NCI-H1092 (cell line): ENCODE measurements at regions not wholly inside any gene's neighbourhood (a gene's known extent, or its start where the extent isn't known, plus 50 kb on each side); places are given as distances from the start of the nearest gene placed in this dataset.

Experiments used
- DNase-seq: peaks from one replicate; lab custom pipeline; 2025; lab: John Stamatoyannopoulos, UW

DNA sequence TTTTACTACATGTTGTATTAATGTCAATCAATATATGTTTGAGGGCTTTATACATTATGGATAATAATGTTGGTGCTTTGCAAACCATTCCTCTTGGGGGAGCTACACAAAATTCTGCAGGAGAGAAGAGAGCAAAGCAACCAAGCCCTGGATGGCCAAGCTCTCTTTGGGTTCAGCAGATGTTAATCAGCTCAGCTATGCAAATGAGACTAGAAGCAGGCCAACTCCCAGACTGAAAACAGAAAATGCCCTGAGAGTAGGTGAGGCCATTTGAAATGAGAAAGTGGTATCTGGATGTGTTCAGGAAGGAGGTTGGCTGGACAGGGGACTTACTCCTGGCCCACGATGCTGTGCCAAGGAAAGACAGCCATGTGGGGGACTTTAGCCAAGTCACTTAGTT is 387.0 kb downstream of the BCOR start:
- DNase-seq, result no peak

GRCh38 chrX:39714471-39714870 is 383.3 kb downstream of the BCOR start:
- DNase-seq, result no peak

- no peak for DNase-seq
Measured at GRCh38 chrX:39716401-39716800, 381.4 kb downstream of the BCOR start.

GRCh38 chrX:39716802-39717540 is 380.8 kb downstream of the BCOR start:
- no peak for DNase-seq

- no peak for DNase-seq
Measured at GRCh38 chrX:39718981-39719380, 378.8 kb downstream of the BCOR start.

DNA sequence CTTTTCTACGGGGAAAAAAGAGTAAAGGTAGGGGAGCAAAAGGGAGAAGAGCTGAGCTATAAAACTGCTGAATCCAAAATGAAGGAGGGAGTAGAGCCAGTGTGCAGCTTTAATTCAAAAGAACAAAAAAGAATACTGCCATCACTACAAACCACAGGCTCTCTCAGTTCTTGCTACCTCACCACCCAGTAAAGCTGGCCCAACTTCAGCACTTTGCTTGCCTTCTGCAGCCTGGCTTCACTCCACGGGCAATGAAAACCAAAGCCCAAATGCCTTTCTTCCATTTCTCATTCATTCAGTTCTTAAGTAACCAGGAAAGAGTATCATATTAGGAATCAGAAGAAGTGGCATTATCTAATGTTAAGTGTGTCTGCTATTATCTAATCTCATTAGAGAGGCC is 376.8 kb downstream of the BCOR start:
- DNase-seq, result no peak

DNA sequence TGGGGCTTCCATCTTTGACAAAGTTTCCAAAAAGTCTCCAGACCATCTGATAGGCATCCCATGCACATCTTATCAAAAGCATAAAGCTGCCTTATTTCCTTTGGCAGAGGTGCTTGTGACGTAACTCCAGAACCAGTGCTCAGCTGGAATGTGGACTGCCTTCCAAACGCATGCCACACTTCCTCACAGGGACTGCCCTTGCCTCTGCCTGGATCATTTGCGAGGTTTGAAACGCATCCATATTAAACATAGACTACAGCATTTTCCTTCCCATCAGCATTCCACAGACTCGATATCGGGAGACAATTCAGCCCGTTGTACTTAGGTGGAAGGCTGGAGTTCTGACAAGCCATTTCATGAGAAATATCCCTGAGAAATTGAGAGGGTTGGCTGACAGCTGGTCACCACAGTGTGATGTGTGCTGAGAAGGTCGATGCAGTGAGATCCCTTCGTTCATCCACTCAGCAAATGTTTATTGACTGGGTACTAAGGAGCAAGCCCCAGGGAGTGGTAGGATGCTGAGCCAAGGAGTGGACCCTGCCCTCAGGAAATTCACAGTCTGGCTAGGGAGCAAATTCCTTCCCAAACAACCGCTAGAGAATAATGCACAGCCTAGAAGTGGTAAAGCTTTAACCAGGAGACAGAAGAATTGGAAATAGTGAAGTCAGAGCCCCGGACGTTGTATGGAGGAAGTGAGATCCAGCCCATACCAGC is 376.0 kb downstream of the BCOR start:
- DNase-seq, result no peak

GRCh38 chrX:39724544-39724943 is 373.2 kb downstream of the BCOR start:
- no peak for DNase-seq

- DNase-seq, result no peak
Measured at GRCh38 chrX:39725114-39725513, 372.6 kb downstream of the BCOR start.

- DNase-seq, result no peak
Measured at GRCh38 chrX:39725928-39726619, 371.7 kb downstream of the BCOR start.

DNA sequence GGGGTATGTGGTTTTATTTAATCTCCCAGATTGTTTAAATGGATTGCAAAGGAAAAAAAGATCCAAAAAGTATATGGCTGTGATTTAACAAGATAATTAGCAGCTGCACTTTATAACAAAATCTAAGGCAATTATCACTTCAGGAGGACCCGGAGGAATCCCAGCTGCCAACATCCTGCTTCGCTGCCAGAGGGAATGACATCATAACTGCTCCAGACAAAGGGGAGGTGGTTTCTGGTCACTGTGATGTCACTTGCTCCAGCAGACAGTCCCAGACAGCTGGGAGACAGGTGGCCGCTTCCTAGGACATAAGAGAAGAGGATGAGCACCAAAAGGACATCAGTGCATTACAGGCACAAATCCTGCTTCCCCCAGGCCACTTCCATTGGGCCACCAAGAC is 371.0 kb downstream of the BCOR start:
- DNase-seq, result no peak

GRCh38 chrX:39728025-39728424 is 369.7 kb downstream of the BCOR start:
- DNase-seq, result no peak

DNA sequence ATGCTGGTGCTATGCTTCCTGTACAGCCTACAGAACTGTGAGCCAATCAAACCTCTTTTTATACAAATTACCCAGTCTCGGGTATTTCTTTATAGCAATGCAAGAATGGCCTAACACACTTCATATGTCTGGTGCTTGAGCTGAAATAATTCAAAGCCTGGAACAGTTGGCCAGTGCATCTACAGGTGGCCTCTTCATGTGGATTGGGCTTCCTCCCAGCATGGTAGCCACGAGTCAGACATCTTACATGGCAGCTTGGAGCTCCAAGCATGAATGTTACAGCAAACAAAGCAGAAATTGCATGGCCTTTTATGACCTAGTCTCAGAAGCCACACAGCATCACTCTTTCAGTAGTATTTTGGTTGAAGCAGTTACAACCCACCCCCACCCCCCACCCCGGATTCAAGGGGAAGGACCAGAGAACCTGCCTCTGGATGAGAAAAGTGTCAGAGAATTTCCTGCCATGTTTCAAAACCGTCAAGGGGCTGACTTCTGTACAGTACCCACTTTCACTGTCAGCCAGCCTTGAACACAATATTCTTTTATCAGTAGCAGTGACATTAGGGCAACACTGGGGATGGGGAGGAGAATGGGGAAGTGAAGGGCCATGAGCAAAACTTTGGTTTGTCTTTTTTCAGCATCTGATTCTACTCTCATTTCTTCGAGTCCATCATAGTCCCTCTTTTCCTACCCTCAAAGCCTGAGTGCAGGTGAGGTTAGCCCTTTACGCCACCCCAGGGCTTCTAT is 368.7 kb downstream of the BCOR start:
- no peak for DNase-seq

GRCh38 chrX:39729981-39730661 is 367.6 kb downstream of the BCOR start:
- no peak for DNase-seq

DNA sequence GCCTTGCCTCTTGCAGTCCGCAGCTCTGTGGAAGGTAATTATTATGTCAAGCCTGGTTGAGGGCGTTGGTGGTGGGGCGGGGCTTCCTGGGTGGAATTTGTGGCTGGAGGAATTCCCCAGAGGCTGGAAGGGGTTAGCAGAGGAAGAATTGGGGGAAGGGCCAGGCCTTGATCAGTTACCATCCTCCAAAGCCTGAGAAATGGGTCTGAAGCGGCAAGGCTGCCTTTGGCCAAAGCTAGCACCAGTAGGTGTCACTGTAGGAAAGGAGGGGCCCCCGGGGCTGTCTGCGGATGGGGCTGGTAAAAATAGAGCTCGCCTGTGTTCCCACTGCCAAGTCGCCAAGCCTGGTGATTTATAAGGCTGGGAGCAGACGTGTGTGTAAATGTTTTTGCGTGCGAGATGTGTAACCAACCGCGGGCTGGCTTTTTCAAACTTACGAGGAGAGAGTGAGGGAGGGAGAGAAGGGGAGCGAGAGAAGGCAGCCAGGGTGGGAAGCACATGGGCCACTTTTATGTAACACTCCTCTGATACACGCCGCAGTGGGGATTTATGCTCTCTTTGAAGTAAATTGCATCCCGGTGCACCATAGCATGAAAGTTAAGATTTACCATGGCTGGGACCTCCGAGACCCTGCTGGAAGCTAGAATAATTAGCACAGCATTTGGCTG is 367.0 kb downstream of the BCOR start:
- no peak for DNase-seq

DNA sequence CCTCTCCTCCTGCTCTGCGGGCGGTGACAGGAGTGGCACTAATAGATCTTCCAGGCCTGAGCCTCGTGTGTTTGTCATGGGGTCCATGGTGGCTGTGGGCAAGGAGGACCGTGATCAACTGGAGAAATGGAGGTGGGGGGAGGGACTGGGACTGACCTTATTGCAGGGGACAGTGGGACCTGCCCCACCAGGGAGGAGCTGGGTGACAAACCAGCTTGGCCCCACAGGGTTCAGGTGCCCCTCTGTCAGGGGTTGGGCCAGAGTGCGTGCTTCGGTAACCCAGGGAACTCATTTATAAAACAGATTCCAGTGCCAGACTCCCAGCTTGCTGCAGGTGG is 366.5 kb downstream of the BCOR start:
- no peak for DNase-seq

DNA sequence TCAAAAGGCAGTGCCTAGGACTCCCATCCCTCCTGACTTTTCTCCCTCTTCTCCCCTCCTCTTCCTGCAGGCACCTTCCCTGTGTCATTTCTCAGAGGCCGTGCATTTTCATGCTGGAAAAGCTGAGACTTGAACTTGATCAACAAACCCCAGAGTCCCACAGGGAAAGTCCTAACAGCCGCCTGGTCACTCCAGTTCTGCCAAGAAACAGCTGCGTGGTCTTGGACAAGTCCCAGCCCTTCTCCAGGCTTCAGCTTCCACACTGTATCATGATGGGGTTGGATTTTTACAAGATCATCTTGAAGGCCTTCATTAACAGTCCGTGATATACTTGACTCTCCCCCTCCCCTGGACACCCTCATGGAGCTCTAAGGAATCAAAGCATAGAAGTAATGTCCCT is 366.0 kb downstream of the BCOR start:
- DNase-seq, result no peak

- no peak for DNase-seq
Measured at GRCh38 chrX:39733745-39734144, 364.0 kb downstream of the BCOR start.

GRCh38 chrX:39734174-39734776 is 363.5 kb downstream of the BCOR start:
- no peak for DNase-seq

GRCh38 chrX:39736216-39737211 is 361.2 kb downstream of the BCOR start:
- peak; percentile 49 for DNase-seq
